ENCODE measurements at regions not wholly inside any gene's neighbourhood (a gene's known extent, or its start where the extent isn't known, plus 50 kb on each side); places are given as distances from the start of the nearest gene placed in this dataset.

GRCh38 chr17:13073018-13073417, 55.2 kb upstream of the ELAC2 start:
- DNase-seq: no peak

- no peak for DNase-seq
Measured at GRCh38 chr17:13070732-13071131, 52.9 kb upstream of the ELAC2 start.

- DNase-seq: no peak
Measured at GRCh38 chr17:13067629-13068303, 49.9 kb upstream of the ELAC2 start.
